ENCODE measurements at regions not wholly inside any gene's neighbourhood (a gene's known extent, or its start where the extent isn't known, plus 50 kb on each side); places are given as distances from the start of the nearest gene placed in this dataset.
"Not testable (repeated sequence)": the region's sequence is repeated elsewhere in the genome, so short reads cannot be mapped to it uniquely, and the experiment has no call there.

- TF ChIP-seq CTCF (IDR thresholded peaks at IDR 0.05): no peak
- Histone ChIP-seq H3K4me3 (no peak overlapping the region), H3K36me3 (no peaks in the 10 kb centered on the region), H3K4me1 (peaks cover 9% of the 10 kb centered on the region), H3K9me3 (no peaks in the 10 kb centered on the region), H3K9ac (ENCODE audit: low read depth in 2 of 2, low read length in 2 of 2) (no peak overlapping the region), H3K27ac (no peak overlapping the region), H3K27me3 (peaks cover 64% of the 10 kb centered on the region)
- intact Hi-C loops (cut with DNase I): no loop called here
- DNase-seq: no peak
Measured at GRCh38 chr1:147076442-147076841, 95.8 kb downstream of the PRKAB2 start.

GRCh38 chr1:147072482-147073432 is 99.5 kb downstream of the PRKAB2 start:
- no peak for TF ChIP-seq CTCF (IDR thresholded peaks at IDR 0.05)
- intact Hi-C loops (cut with DNase I): no loop called here
- H3K9me3 ChIP-seq: no peaks in the 10 kb centered on the region
- H3K36me3 ChIP-seq: no peaks in the 10 kb centered on the region
- H3K27ac ChIP-seq: no peak overlapping the region
- DNase-seq: no peak
- peak overlapping the region in 1 of 2 donors; percentile 3 for H3K9ac ChIP-seq (ENCODE audit: low read depth in 2 of 2, low read length in 2 of 2)
- peak overlapping the region; percentile 4 for H3K4me3 ChIP-seq
- H3K4me1 ChIP-seq: no peaks in the 10 kb centered on the region
- peaks cover 27% of the 10 kb centered on the region for H3K27me3 ChIP-seq

- no peak overlapping the region for H3K9ac ChIP-seq (ENCODE audit: low read depth in 2 of 2, low read length in 2 of 2)
- intact Hi-C loops (cut with DNase I): no loop called here
- peaks cover 13% of the 10 kb centered on the region for H3K27me3 ChIP-seq
- TF ChIP-seq CTCF (IDR thresholded peaks at IDR 0.05): no peak
- no peak overlapping the region for H3K27ac ChIP-seq
- no peak overlapping the region for H3K4me3 ChIP-seq
- no peak for DNase-seq
- H3K36me3 ChIP-seq: no peaks in the 10 kb centered on the region
- H3K4me1 ChIP-seq: no peaks in the 10 kb centered on the region
- no peaks in the 10 kb centered on the region for H3K9me3 ChIP-seq
Measured at GRCh38 chr1:147071142-147071541, 101.1 kb downstream of the PRKAB2 start.

GRCh38 chr1:147062956-147063355 is 109.3 kb downstream of the PRKAB2 start:
- no peaks in the 10 kb centered on the region for H3K27me3 ChIP-seq
- no peak overlapping the region for H3K4me3 ChIP-seq
- no peak for DNase-seq
- no peak for TF ChIP-seq CTCF (IDR thresholded peaks at IDR 0.05)
- H3K27ac ChIP-seq: no peak overlapping the region
- intact Hi-C loops (cut with DNase I): no loop called here
- no peaks in the 10 kb centered on the region for H3K9me3 ChIP-seq
- H3K9ac ChIP-seq (ENCODE audit: low read depth in 2 of 2, low read length in 2 of 2): no peak overlapping the region
- no peaks in the 10 kb centered on the region for H3K36me3 ChIP-seq
- no peaks in the 10 kb centered on the region for H3K4me1 ChIP-seq

- H3K27ac ChIP-seq; intact Hi-C loops (cut with DNase I); DNase-seq; H3K4me3 ChIP-seq; H3K36me3 ChIP-seq; H3K9me3 ChIP-seq; H3K27me3 ChIP-seq; H3K9ac ChIP-seq (ENCODE audit: low read depth in 2 of 2, low read length in 2 of 2); H3K4me1 ChIP-seq: not testable (repeated sequence)
Measured at GRCh38 chr1:147061880-147062279, 110.4 kb downstream of the PRKAB2 start.

- H3K27ac ChIP-seq: no peak overlapping the region
- intact Hi-C loops (cut with DNase I): no loop called here
- no peak overlapping the region for H3K4me3 ChIP-seq
- no peaks in the 10 kb centered on the region for H3K9me3 ChIP-seq
- no peak for DNase-seq
- H3K9ac ChIP-seq (ENCODE audit: low read depth in 2 of 2, low read length in 2 of 2): no peak overlapping the region
- TF ChIP-seq CTCF (IDR thresholded peaks at IDR 0.05): no peak
- no peaks in the 10 kb centered on the region for H3K36me3 ChIP-seq
- no peaks in the 10 kb centered on the region for H3K4me1 ChIP-seq
- H3K27me3 ChIP-seq: no peaks in the 10 kb centered on the region
Measured at GRCh38 chr1:147053269-147053668, 115.1 kb downstream of the NBPF12 start.
